ENCODE measurements at regions not wholly inside any gene's neighbourhood (a gene's known extent, or its start where the extent isn't known, plus 50 kb on each side); places are given as distances from the start of the nearest gene placed in this dataset.
A peak's percentile ranks its signal among the peaks of the same experiment; 100 is the strongest.

GRCh38 chr1:221923929-221924598 is 182.2 kb upstream of the DUSP10 start:
- Mint-ChIP-seq H3K4me1 (peaks cover 0 to 6% (median 4%) of the 10 kb centered on the region in 3 donors), H3K4me3 (no peak overlapping the region), H3K27ac (no peak overlapping the region), H3K27me3 (peaks cover 0 to 7% (median 0%) of the 10 kb centered on the region in 3 donors), H3K9me3 (peaks cover 0 to 4% (median 0%) of the 10 kb centered on the region in 7 donors), H3K36me3 (no peaks in the 10 kb centered on the region)
- DNase-seq, result no peak
- ATAC-seq (ENCODE audit: low read depth in 2 of 2), result no peak

DNA sequence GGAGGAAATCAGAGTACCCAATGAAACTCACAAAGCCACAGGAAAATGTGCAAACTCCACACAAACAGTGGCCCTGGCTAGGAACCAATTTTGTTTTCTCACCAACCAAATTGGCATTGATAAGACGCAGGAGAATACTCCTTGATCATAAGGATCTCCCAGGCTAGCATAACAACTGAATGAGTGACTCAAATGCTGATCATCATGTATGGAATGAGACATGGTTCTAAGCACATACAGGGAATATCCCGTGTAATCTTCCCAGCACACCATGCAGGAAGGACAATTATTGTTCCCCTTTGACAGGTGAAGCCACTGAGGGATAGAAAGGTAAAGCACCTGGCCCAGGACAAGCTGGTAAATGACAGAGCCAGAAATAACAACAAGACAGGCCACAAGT is 180.0 kb upstream of the DUSP10 start:
- Mint-ChIP-seq H3K27me3 (peaks cover 0 to 4% (median 0%) of the 10 kb centered on the region in 3 donors), H3K27ac (peak overlapping the region in 1 of 6 donors; percentile 32), H3K36me3 (no peaks in the 10 kb centered on the region), H3K4me3 (no peak overlapping the region), H3K4me1 (peaks cover 0 to 4% (median 4%) of the 10 kb centered on the region in 3 donors), H3K9me3 (peaks cover 0 to 1% (median 0%) of the 10 kb centered on the region in 7 donors)
- no peak for ATAC-seq (ENCODE audit: low read depth in 2 of 2)
- DNase-seq, result no peak

- H3K36me3 Mint-ChIP-seq, result no peaks in the 10 kb centered on the region
- DNase-seq (no peak), ATAC-seq (ENCODE audit: low read depth in 2 of 2) (no peak)
- peaks cover 0 to 2% (median 0%) of the 10 kb centered on the region in 3 donors for H3K4me1 Mint-ChIP-seq
- peaks cover 0 to 1% (median 0%) of the 10 kb centered on the region in 7 donors for H3K9me3 Mint-ChIP-seq
- no peak overlapping the region for H3K4me3 Mint-ChIP-seq
- no peak overlapping the region for H3K27ac Mint-ChIP-seq
- H3K27me3 Mint-ChIP-seq, result no peaks in the 10 kb centered on the region
Observed at GRCh38 chr1:221919743-221920142, 177.9 kb upstream of the DUSP10 start.

DNA sequence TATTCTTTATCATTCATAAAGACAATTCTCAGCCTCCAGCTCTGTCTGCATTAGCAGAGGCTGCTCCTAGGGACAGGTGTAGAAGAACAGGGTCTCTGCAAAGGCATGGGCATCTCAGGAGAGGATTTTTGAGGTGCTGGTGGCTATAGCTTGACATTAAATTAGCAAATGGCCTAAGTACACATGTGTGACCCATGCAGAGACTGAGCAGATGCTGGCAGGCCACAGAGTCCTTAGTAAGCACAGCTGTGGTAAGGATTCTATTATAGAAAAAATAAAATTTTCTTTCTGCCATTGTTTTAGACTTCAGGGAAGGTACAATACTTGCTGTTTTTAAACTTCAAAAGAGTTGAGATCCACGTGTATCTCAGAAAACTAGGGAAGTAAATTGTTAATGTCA is 177.5 kb upstream of the DUSP10 start:
- peaks cover 0 to 1% (median 0%) of the 10 kb centered on the region in 7 donors for H3K9me3 Mint-ChIP-seq
- no peak for ATAC-seq (ENCODE audit: low read depth in 2 of 2)

GRCh38 chr1:221916176-221916575 is 174.3 kb upstream of the DUSP10 start:
- Mint-ChIP-seq H3K4me1 (peaks cover 12 to 13% (median 13%) of the 10 kb centered on the region in 3 donors), H3K4me3 (no peak overlapping the region), H3K27me3 (no peaks in the 10 kb centered on the region), H3K27ac (no peak overlapping the region), H3K36me3 (no peaks in the 10 kb centered on the region), H3K9me3 (peaks cover 0 to 1% (median 0%) of the 10 kb centered on the region in 7 donors)
- no peak for ATAC-seq (ENCODE audit: low read depth in 2 of 2)
- no peak for DNase-seq

More for the DNA sequence above, 177.5 kb upstream of the DUSP10 start:
- no peaks in the 10 kb centered on the region for H3K27me3 Mint-ChIP-seq
- no peak overlapping the region for H3K4me3 Mint-ChIP-seq
- no peaks in the 10 kb centered on the region for H3K36me3 Mint-ChIP-seq
- DNase-seq, result no peak
- H3K4me1 Mint-ChIP-seq, result peaks cover 0 to 2% (median 0%) of the 10 kb centered on the region in 3 donors
- H3K27ac Mint-ChIP-seq, result no peak overlapping the region

GRCh38 chr1:221915764-221916163 is 173.9 kb upstream of the DUSP10 start:
- no peak for ATAC-seq (ENCODE audit: low read depth in 2 of 2)
- peaks cover 0 to 1% (median 0%) of the 10 kb centered on the region in 7 donors for H3K9me3 Mint-ChIP-seq
- H3K4me3 Mint-ChIP-seq, result no peak overlapping the region
- H3K4me1 Mint-ChIP-seq, result peaks cover 13 to 17% (median 15%) of the 10 kb centered on the region in 3 donors
- no peaks in the 10 kb centered on the region for H3K36me3 Mint-ChIP-seq
- H3K27me3 Mint-ChIP-seq, result no peaks in the 10 kb centered on the region
- no peak overlapping the region for H3K27ac Mint-ChIP-seq
- DNase-seq, result no peak

GRCh38 chr1:221913351-221913892 is 171.5 kb upstream of the DUSP10 start:
- Mint-ChIP-seq H3K36me3 (no peaks in the 10 kb centered on the region), H3K9me3 (peaks cover 0 to 1% (median 0%) of the 10 kb centered on the region in 7 donors), H3K27me3 (no peaks in the 10 kb centered on the region), H3K4me3 (no peak overlapping the region), H3K27ac (no peak overlapping the region), H3K4me1 (peaks cover 13 to 17% (median 15%) of the 10 kb centered on the region in 3 donors)
- DNase-seq (no peak), ATAC-seq (ENCODE audit: low read depth in 2 of 2) (no peak)

- peak in 1 of 2 donors; percentile 28 for ATAC-seq (ENCODE audit: low read depth in 2 of 2)
- no peak for DNase-seq
- Mint-ChIP-seq H3K36me3 (no peaks in the 10 kb centered on the region), H3K27ac (peak overlapping the region in 1 of 6 donors; percentile 43), H3K4me3 (no peak overlapping the region), H3K9me3 (no peaks in the 10 kb centered on the region), H3K4me1 (peaks cover 13 to 17% (median 15%) of the 10 kb centered on the region in 3 donors), H3K27me3 (no peaks in the 10 kb centered on the region)
Observed at GRCh38 chr1:221912230-221912629, 170.3 kb upstream of the DUSP10 start.

DNA sequence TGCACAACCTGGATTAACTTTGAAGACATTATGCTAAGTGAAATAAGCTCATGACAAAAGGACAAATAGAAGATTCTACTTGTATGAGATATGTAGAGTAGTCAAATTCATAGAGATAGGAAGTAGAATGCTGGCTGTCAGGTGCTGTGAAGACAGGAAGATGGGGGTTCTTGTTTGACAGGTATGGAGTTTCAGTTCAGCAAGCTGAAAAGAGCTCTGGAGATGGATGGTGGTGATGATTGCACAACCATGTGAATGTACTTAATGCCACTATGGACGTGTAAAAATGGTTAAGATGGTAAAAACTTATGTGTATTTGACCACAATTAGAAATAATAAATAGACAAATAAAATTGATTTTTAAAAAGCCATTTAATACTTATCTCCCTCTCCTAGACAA is 169.8 kb upstream of the DUSP10 start:
- DNase-seq (no peak), ATAC-seq (ENCODE audit: low read depth in 2 of 2) (peak; percentile 50 to 84)
- no peaks in the 10 kb centered on the region for H3K36me3 Mint-ChIP-seq
- no peaks in the 10 kb centered on the region for H3K9me3 Mint-ChIP-seq
- no peak overlapping the region for H3K4me3 Mint-ChIP-seq
- H3K4me1 Mint-ChIP-seq, result peaks cover 13 to 17% (median 15%) of the 10 kb centered on the region in 3 donors
- H3K27me3 Mint-ChIP-seq, result no peaks in the 10 kb centered on the region
- peak overlapping the region in 3 of 6 donors; percentile 15 to 70 (median 43) for H3K27ac Mint-ChIP-seq

DNA sequence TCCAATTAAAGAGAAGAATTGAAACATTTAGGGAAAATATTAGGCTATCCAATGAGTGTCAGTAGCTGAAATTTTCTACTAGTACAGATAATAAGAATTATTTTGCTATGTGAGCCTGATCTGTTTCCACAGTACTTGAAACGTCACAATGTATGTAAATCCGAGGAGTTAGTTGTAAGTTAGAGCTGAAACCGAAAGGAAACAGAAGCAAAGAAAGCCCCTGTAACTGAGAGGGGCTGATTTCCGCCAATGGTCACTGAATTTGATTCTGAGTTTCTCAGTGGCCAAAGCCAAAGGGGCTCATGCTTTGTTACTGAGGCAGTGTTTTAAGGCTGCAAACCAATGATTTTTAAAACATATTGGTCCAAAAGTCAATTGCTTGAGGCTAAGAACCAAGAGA is 168.3 kb upstream of the DUSP10 start:
- peaks cover 13 to 17% (median 15%) of the 10 kb centered on the region in 3 donors for H3K4me1 Mint-ChIP-seq
- H3K9me3 Mint-ChIP-seq, result no peaks in the 10 kb centered on the region
- DNase-seq (no peak), ATAC-seq (ENCODE audit: low read depth in 2 of 2) (no peak)
- H3K27me3 Mint-ChIP-seq, result peaks cover 0 to 4% (median 0%) of the 10 kb centered on the region in 3 donors
- H3K36me3 Mint-ChIP-seq, result no peaks in the 10 kb centered on the region
- no peak overlapping the region for H3K27ac Mint-ChIP-seq
- H3K4me3 Mint-ChIP-seq, result no peak overlapping the region

DNA sequence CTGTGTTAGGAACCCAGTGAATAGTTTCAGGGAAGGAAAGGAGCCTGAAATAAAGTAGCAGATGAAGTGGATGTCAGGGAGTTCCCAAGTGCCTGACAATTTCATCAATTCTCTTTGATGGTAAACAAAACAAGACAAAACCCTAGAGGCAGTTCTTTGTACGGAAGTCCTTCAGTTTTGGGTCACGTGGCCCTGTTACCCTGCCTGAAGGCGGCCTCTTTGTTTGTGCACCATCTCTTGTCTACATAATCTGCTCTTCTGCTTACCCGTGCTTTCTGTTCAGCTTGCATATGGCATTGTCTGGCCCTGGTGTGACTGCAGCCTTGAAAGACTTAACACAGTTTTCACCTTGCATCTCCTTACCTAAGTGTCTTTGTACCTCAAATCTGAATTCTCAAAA is 166.7 kb upstream of the DUSP10 start:
- Mint-ChIP-seq H3K27me3 (peaks cover 0 to 5% (median 0%) of the 10 kb centered on the region in 3 donors), H3K36me3 (no peaks in the 10 kb centered on the region), H3K9me3 (no peaks in the 10 kb centered on the region), H3K4me1 (peaks cover 13 to 17% (median 15%) of the 10 kb centered on the region in 3 donors), H3K4me3 (no peak overlapping the region), H3K27ac (no peak overlapping the region)
- ATAC-seq (ENCODE audit: low read depth in 2 of 2) (no peak), DNase-seq (no peak)

DNA sequence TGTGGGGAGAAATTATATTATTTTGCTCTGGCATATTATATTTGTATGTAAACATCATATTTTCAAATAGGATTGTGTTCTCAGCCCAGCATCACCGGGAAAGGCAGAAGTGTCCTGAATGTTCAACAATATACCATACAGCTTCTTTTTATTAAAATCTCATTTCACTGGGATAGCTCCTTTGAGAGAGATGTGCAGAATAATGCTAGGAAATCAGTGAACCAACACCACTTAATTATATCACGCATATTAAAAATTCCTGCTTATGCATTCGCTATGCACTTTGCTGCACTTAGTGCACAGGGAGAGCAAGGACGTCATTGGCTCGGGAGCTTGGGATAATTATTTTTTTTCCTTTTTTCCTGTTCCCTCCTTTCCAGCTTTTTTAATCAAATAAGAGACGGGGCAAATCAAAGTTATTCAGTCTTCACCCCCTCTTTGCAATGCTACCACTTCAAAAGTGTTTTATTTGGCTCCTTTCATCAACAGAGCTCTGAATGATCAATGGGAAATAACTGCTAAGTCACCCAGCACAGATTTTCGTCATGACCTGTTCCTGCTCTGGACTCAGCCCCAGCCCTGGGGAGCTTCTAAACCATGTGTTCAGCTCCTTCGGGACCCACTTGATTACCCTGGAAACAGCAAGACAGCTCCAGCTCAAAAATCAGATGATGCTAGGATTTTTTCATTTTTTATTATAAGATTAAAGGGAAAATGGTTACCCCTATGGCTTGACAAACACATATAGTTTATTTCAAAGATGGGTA is 165.5 kb upstream of the DUSP10 start:
- ATAC-seq (ENCODE audit: low read depth in 2 of 2) (no peak), DNase-seq (no peak)
- Mint-ChIP-seq H3K4me3 (no peak overlapping the region), H3K27ac (no peak overlapping the region), H3K4me1 (peaks cover 13 to 15% (median 14%) of the 10 kb centered on the region in 3 donors), H3K36me3 (no peaks in the 10 kb centered on the region), H3K27me3 (peaks cover 0 to 5% (median 0%) of the 10 kb centered on the region in 3 donors), H3K9me3 (no peaks in the 10 kb centered on the region)

- DNase-seq, result no peak
- Mint-ChIP-seq H3K9me3 (no peaks in the 10 kb centered on the region), H3K27me3 (peaks cover 0 to 5% (median 0%) of the 10 kb centered on the region in 3 donors), H3K27ac (no peak overlapping the region), H3K4me1 (no peaks in the 10 kb centered on the region), H3K4me3 (no peak overlapping the region), H3K36me3 (no peaks in the 10 kb centered on the region)
- ATAC-seq (ENCODE audit: low read depth in 2 of 2), result no peak
Observed at GRCh38 chr1:221905802-221906201, 163.9 kb upstream of the DUSP10 start.
